ENCODE measurements at regions not wholly inside any gene's neighbourhood (a gene's known extent, or its start where the extent isn't known, plus 50 kb on each side); places are given as distances from the start of the nearest gene placed in this dataset.

GRCh38 chr2:208579678-208580077 is 173.1 kb downstream of the PTH2R start:
- TF ChIP-seq POLR2A (IDR thresholded peaks at IDR 0.05; ENCODE audit: extremely low read depth, insufficient read length) (no peak), CTCF (IDR thresholded peaks at IDR 0.05; ENCODE audit: low read depth, low read length) (no peak), MAX (IDR thresholded peaks at IDR 0.05; ENCODE audit: low read depth, low read length) (no peak)

Data from NB4 (cell line).